ENCODE measurements at regions not wholly inside any gene's neighbourhood (a gene's known extent, or its start where the extent isn't known, plus 50 kb on each side); places are given as distances from the start of the nearest gene placed in this dataset.

DNA sequence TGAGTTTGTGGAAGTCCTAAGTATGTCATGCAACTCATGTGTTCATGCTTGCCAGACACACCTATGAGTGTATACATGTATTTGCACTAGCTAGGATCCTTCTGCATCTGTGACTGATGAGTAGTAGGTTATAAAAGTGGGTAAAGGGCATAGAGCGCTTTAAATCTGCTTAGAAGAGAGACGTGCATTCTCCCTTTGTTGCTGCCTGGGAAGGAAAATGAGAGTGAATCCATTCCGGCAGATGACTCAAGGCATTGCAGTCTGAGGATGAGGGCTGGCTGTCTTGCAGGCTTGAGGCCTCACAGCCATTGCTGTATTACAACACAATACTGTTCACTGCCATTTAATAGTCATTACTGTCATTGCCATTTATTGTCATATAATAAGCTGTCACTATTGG is 120.8 kb upstream of the UMPS start:
- no peaks in the 10 kb centered on the region for H3K9me3 ChIP-seq (ENCODE audit: insufficient read depth, low read depth, low read length)
- no peak overlapping the region for H3K9ac ChIP-seq (ENCODE audit: low read depth, low read length, poor library complexity, severe bottlenecking)
- no peak overlapping the region for H2AFZ ChIP-seq (ENCODE audit: low read length)
- no peaks in the 10 kb centered on the region for H3K27me3 ChIP-seq (ENCODE audit: insufficient read depth, low read length, poor library complexity, severe bottlenecking)
- no peaks in the 10 kb centered on the region for H3K79me2 ChIP-seq (ENCODE audit: insufficient read depth, low read length)
- no peaks in the 10 kb centered on the region for H3K4me1 ChIP-seq (ENCODE audit: insufficient read depth, low read length, poor library complexity, severe bottlenecking)
- no peaks in the 10 kb centered on the region for H3K9me2 ChIP-seq (replicated peaks; ENCODE audit: low read depth, low read length)
- H3F3A ChIP-seq (ENCODE audit: low read depth): no peaks in the 10 kb centered on the region
- H3K4me2 ChIP-seq (ENCODE audit: low read depth, low read length, poor library complexity, severe bottlenecking): no peak overlapping the region
- H3K36me3 ChIP-seq (ENCODE audit: insufficient read depth, low read length): no peaks in the 10 kb centered on the region
- no peak for TF ChIP-seq EZH2phosphoT487 (IDR thresholded peaks at IDR 0.05; ENCODE audit: borderline replicate concordance)
- TF ChIP-seq, protein P1, sequence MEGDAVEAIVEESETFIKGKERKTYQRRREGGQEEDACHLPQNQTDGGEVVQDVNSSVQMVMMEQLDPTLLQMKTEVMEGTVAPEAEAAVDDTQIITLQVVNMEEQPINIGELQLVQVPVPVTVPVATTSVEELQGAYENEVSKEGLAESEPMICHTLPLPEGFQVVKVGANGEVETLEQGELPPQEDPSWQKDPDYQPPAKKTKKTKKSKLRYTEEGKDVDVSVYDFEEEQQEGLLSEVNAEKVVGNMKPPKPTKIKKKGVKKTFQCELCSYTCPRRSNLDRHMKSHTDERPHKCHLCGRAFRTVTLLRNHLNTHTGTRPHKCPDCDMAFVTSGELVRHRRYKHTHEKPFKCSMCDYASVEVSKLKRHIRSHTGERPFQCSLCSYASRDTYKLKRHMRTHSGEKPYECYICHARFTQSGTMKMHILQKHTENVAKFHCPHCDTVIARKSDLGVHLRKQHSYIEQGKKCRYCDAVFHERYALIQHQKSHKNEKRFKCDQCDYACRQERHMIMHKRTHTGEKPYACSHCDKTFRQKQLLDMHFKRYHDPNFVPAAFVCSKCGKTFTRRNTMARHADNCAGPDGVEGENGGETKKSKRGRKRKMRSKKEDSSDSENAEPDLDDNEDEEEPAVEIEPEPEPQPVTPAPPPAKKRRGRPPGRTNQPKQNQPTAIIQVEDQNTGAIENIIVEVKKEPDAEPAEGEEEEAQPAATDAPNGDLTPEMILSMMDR (conservative IDR thresholded peaks at IDR 0.05; ENCODE audit: low read length): no peak
- no peak overlapping the region for H3K4me3 ChIP-seq (ENCODE audit: low read length, poor library complexity, severe bottlenecking)
- no peaks in the 10 kb centered on the region for H4K20me1 ChIP-seq (ENCODE audit: insufficient read depth, low read length, poor library complexity, severe bottlenecking)

- Histone ChIP-seq H3K9me2 (replicated peaks; ENCODE audit: low read depth, low read length) (no peaks in the 10 kb centered on the region), H3K4me2 (ENCODE audit: low read depth, low read length, poor library complexity, severe bottlenecking) (no peak overlapping the region), H2AFZ (ENCODE audit: low read length) (no peak overlapping the region), H3K9me3 (ENCODE audit: insufficient read depth, low read depth, low read length) (no peaks in the 10 kb centered on the region), H3K79me2 (ENCODE audit: insufficient read depth, low read length) (no peaks in the 10 kb centered on the region), H3K27me3 (ENCODE audit: insufficient read depth, low read length, poor library complexity, severe bottlenecking) (no peaks in the 10 kb centered on the region), H3K4me1 (ENCODE audit: insufficient read depth, low read length, poor library complexity, severe bottlenecking) (no peaks in the 10 kb centered on the region), H3K4me3 (ENCODE audit: low read length, poor library complexity, severe bottlenecking) (no peak overlapping the region), H3K9ac (ENCODE audit: low read depth, low read length, poor library complexity, severe bottlenecking) (no peak overlapping the region), H4K20me1 (ENCODE audit: insufficient read depth, low read length, poor library complexity, severe bottlenecking) (no peaks in the 10 kb centered on the region), H3F3A (ENCODE audit: low read depth) (no peaks in the 10 kb centered on the region), H3K36me3 (ENCODE audit: insufficient read depth, low read length) (no peaks in the 10 kb centered on the region)
- TF ChIP-seq EZH2phosphoT487 (IDR thresholded peaks at IDR 0.05; ENCODE audit: borderline replicate concordance): no peak
- TF ChIP-seq, protein P1 (conservative IDR thresholded peaks at IDR 0.05; ENCODE audit: low read length): no peak
These were observed 120.1 kb upstream of the UMPS start for GRCh38 chr3:124610130-124610529.

DNA sequence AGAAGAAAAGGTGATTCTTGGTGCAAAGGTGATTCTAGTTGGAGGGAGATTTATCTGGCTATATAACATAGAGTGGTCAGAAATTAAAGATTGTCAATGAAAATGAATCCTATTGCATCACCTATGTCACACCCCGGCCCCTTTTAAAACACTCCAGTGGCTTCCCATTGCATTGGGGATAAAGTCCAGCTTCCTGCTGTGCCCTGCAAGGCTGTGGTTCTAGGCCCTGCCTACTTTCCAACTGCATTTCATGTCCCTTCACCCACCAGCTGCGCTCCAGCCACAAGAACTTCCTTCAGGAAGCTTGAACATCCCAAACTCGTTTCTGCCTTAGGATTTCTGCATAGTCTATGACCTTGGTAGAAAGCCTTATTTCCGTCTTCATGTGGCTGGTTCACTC is 118.7 kb upstream of the UMPS start:
- Histone ChIP-seq H3K4me1 (ENCODE audit: insufficient read depth, low read length, poor library complexity, severe bottlenecking) (peaks cover 6% of the 10 kb centered on the region), H3K9me2 (replicated peaks; ENCODE audit: low read depth, low read length) (no peaks in the 10 kb centered on the region), H3F3A (ENCODE audit: low read depth) (no peaks in the 10 kb centered on the region), H4K20me1 (ENCODE audit: insufficient read depth, low read length, poor library complexity, severe bottlenecking) (no peaks in the 10 kb centered on the region), H2AFZ (ENCODE audit: low read length) (no peak overlapping the region), H3K4me2 (ENCODE audit: low read depth, low read length, poor library complexity, severe bottlenecking) (no peak overlapping the region), H3K4me3 (ENCODE audit: low read length, poor library complexity, severe bottlenecking) (no peak overlapping the region), H3K9me3 (ENCODE audit: insufficient read depth, low read depth, low read length) (no peaks in the 10 kb centered on the region), H3K36me3 (ENCODE audit: insufficient read depth, low read length) (no peaks in the 10 kb centered on the region), H3K27me3 (ENCODE audit: insufficient read depth, low read length, poor library complexity, severe bottlenecking) (no peaks in the 10 kb centered on the region), H3K79me2 (ENCODE audit: insufficient read depth, low read length) (no peaks in the 10 kb centered on the region), H3K9ac (ENCODE audit: low read depth, low read length, poor library complexity, severe bottlenecking) (no peak overlapping the region)
- no peak for TF ChIP-seq EZH2phosphoT487 (IDR thresholded peaks at IDR 0.05; ENCODE audit: borderline replicate concordance)
- TF ChIP-seq, protein P1 (conservative IDR thresholded peaks at IDR 0.05; ENCODE audit: low read length): no peak

All from Loucy (cell line).